ENCODE measurements at regions not wholly inside any gene's neighbourhood (a gene's known extent, or its start where the extent isn't known, plus 50 kb on each side); places are given as distances from the start of the nearest gene placed in this dataset.

DNA sequence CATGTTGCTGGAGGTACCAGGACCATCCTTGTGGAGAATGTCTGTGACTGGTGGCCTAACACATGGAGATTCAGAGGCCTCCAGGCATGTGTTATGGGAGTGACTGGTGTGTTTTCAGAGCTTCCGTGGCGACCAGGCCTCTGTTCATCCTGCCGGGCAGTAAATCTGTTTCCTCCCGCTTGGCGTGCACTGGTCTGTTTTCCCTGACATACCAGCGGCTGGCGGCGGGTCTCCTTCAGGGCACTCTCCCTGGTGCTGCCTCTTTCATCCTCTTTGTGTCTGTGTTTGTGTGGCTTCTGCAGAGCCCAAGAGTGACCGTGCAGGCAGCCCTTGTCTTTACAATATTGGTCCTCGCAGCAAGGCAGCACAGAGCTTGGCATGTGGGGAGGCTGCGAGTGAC lies 385.1 kb upstream of the MKI67 start:
- Histone ChIP-seq H3K36me3 (no peaks in the 10 kb centered on the region), H3K27me3 (no peaks in the 10 kb centered on the region), H3K4me1 (no peaks in the 10 kb centered on the region), H3K9me3 (no peaks in the 10 kb centered on the region), H3K27ac (no peak overlapping the region), H3K4me3 (no peak overlapping the region)
- TF ChIP-seq POLR2AphosphoS5 (IDR thresholded peaks at IDR 0.05; ENCODE audit: insufficient read depth in 1 of 2, low read depth in 1 of 2) (no peak), POLR2A (IDR thresholded peaks at IDR 0.05) (no peak)
- TF ChIP-seq, protein P1, sequence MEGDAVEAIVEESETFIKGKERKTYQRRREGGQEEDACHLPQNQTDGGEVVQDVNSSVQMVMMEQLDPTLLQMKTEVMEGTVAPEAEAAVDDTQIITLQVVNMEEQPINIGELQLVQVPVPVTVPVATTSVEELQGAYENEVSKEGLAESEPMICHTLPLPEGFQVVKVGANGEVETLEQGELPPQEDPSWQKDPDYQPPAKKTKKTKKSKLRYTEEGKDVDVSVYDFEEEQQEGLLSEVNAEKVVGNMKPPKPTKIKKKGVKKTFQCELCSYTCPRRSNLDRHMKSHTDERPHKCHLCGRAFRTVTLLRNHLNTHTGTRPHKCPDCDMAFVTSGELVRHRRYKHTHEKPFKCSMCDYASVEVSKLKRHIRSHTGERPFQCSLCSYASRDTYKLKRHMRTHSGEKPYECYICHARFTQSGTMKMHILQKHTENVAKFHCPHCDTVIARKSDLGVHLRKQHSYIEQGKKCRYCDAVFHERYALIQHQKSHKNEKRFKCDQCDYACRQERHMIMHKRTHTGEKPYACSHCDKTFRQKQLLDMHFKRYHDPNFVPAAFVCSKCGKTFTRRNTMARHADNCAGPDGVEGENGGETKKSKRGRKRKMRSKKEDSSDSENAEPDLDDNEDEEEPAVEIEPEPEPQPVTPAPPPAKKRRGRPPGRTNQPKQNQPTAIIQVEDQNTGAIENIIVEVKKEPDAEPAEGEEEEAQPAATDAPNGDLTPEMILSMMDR (IDR thresholded peaks at IDR 0.05), result no peak
- no peak for DNase-seq (ENCODE audit: extremely low spot score in 2 of 2)
- intact Hi-C loops (cut with DNase I), result no loop called here

DNA sequence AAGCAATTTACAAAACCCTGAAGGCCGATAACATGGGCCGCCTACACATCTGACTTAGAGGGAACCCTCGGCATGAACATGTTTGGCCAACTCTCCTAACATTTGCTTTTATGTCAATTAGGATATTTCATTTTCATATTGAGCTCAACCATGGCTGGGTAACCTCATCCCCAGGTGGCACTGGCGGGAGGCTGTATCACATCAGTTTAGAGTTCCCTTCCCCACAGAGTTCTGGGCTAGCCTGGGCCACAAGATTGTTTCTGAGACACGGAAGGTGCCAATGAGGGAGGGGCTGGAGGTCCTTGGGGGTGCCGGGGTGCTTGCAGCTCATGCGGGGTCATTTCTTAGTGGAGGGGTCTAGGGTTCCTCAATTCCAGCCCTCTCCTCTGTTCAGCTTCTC lies 386.5 kb upstream of the MKI67 start:
- intact Hi-C loops (cut with DNase I), result no loop called here
- no peak for DNase-seq (ENCODE audit: extremely low spot score in 2 of 2)
- TF ChIP-seq POLR2A (IDR thresholded peaks at IDR 0.05), result no peak
- TF ChIP-seq, protein P1 (IDR thresholded peaks at IDR 0.05), result no peak
- TF ChIP-seq POLR2AphosphoS5 (IDR thresholded peaks at IDR 0.05; ENCODE audit: insufficient read depth in 1 of 2, low read depth in 1 of 2), result no peak
- Histone ChIP-seq H3K27ac (no peak overlapping the region), H3K27me3 (no peaks in the 10 kb centered on the region), H3K4me1 (no peaks in the 10 kb centered on the region), H3K9me3 (no peaks in the 10 kb centered on the region), H3K4me3 (no peak overlapping the region), H3K36me3 (no peaks in the 10 kb centered on the region)

- Histone ChIP-seq H3K27me3 (no peaks in the 10 kb centered on the region), H3K27ac (no peak overlapping the region), H3K9me3 (no peaks in the 10 kb centered on the region), H3K4me3 (no peak overlapping the region), H3K36me3 (no peaks in the 10 kb centered on the region), H3K4me1 (no peaks in the 10 kb centered on the region)
- no peak for DNase-seq (ENCODE audit: extremely low spot score in 2 of 2)
- TF ChIP-seq, protein P1 (IDR thresholded peaks at IDR 0.05), result no peak
- no peak for TF ChIP-seq POLR2A (IDR thresholded peaks at IDR 0.05)
- no peak for TF ChIP-seq POLR2AphosphoS5 (IDR thresholded peaks at IDR 0.05; ENCODE audit: insufficient read depth in 1 of 2, low read depth in 1 of 2)
- intact Hi-C loops (cut with DNase I), result no loop called here
These were observed 388.3 kb upstream of the MKI67 start for GRCh38 chr10:128514536-128514935.

GRCh38 chr10:128516180-128516579 lies 390.0 kb upstream of the MKI67 start:
- no peaks in the 10 kb centered on the region for H3K27me3 ChIP-seq
- no peak for DNase-seq (ENCODE audit: extremely low spot score in 2 of 2)
- no peak overlapping the region for H3K4me3 ChIP-seq
- H3K9me3 ChIP-seq, result no peaks in the 10 kb centered on the region
- no peak overlapping the region for H3K27ac ChIP-seq
- no peaks in the 10 kb centered on the region for H3K4me1 ChIP-seq
- H3K36me3 ChIP-seq, result no peaks in the 10 kb centered on the region
- intact Hi-C loops (cut with DNase I), result no loop called here
- TF ChIP-seq POLR2AphosphoS5 (IDR thresholded peaks at IDR 0.05; ENCODE audit: insufficient read depth in 1 of 2, low read depth in 1 of 2) (no peak), POLR2A (IDR thresholded peaks at IDR 0.05) (no peak)
- TF ChIP-seq, protein P1 (IDR thresholded peaks at IDR 0.05), result no peak

DNA sequence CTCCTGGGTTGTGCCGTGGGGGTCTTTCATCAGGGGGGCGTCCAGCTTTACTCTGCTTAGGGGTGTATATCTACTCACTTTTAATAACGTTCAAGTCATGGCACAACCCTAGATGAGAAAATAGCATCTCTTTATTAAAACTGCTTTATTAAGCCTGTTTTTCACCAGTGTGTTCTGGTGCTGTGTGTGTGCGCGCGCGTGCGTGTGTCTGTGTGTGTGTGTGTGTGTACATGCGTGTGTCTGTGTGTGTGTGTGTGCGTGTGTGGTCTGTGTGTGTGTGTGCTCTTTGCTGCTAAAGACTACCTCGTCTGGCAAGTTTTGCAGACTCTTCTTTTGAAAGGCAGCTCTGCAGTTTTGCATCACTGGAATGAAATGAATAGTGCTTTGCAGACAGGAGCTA lies 390.9 kb upstream of the MKI67 start:
- Histone ChIP-seq H3K27ac (no peak overlapping the region), H3K4me3 (no peak overlapping the region), H3K9me3 (no peaks in the 10 kb centered on the region), H3K27me3 (no peaks in the 10 kb centered on the region), H3K4me1 (no peaks in the 10 kb centered on the region), H3K36me3 (no peaks in the 10 kb centered on the region)
- intact Hi-C loops (cut with DNase I), result no loop called here
- no peak for DNase-seq (ENCODE audit: extremely low spot score in 2 of 2)
- no peak for TF ChIP-seq POLR2AphosphoS5 (IDR thresholded peaks at IDR 0.05; ENCODE audit: insufficient read depth in 1 of 2, low read depth in 1 of 2)
- no peak for TF ChIP-seq POLR2A (IDR thresholded peaks at IDR 0.05)
- TF ChIP-seq, protein P1 (IDR thresholded peaks at IDR 0.05), result no peak
